Panc1 (cell line): ENCODE measurements at regions not wholly inside any gene's neighbourhood (a gene's known extent, or its start where the extent isn't known, plus 50 kb on each side); places are given as distances from the start of the nearest gene placed in this dataset.

Source experiments
- ATAC-seq: fragments of 200-7000 bp; cut with Tn5 transposase; 2 replicates; pipeline ENCODE4 v1.9.1; 2020; ENCODE audit warnings: mild to moderate bottlenecking, moderate library complexity
- BruUV-seq: library from RNA; stranded (reverse); fragments of 400-500 nt; replicated peaks from 2 replicates; lab custom pipeline; 2021; lab: Mats Ljungman, UMichigan
- CTCF ChIA-PET: fragments of 300-600 bp; sonication (Branson Sonifier 250); formaldehyde crosslinking; loops from one replicate; lab custom pipeline; 2022; ENCODE audit warnings: antibody characterized with exemption; lab: Charles Lee
- POLR2A ChIA-PET: fragments of 300-600 bp; sonication (Branson Sonifier 250); formaldehyde crosslinking; loops from one replicate; lab custom pipeline; 2022; ENCODE audit warnings: antibody characterized with exemption; lab: Charles Lee
- DNase-seq: peaks from one replicate; pipeline ENCODE4 v3.0.0-alpha.2; 2010; ENCODE audit warnings: low read depth, low spot score
- H3K27ac ChIP-seq: 2 replicates; pipeline ENCODE4 v1.5.1; 2011; ENCODE audit warnings: mild to moderate bottlenecking, low read length, inconsistent platforms
- H3K27me3 ChIP-seq: fragments of 200-500 bp; sonication (Bioruptor generic); 2 replicates; pipeline ENCODE4 v1.6.0; 2014; ENCODE audit warnings: low read length, inconsistent platforms; ENCODE audit not compliant: control insufficient read depth, insufficient read depth
- H3K36me3 ChIP-seq: fragments of 200-500 bp; sonication (Bioruptor generic); 2 replicates; pipeline ENCODE4 v1.5.1; 2014; ENCODE audit warnings: inconsistent platforms, mild to moderate bottlenecking, low read length, moderate library complexity; ENCODE audit not compliant: control insufficient read depth, insufficient read depth
- H3K4me1 ChIP-seq: 2 replicates; pipeline ENCODE4 v1.5.1; 2011; ENCODE audit warnings: inconsistent platforms, mild to moderate bottlenecking, low read length, moderate library complexity; ENCODE audit not compliant: control insufficient read depth, insufficient read depth
- H3K4me3 ChIP-seq, 2 experiments: 2 replicates each; pipeline ENCODE4 v1.5.1; 2011 to 2012; ENCODE audit warnings: low read depth in 2 of 2, low read length in 2 of 2, mild to moderate bottlenecking in 2 of 2, inconsistent platforms in 1 of 2, moderate library complexity in 1 of 2
- H3K9me3 ChIP-seq: fragments of 200-500 bp; sonication (Bioruptor generic); 2 replicates; pipeline ENCODE4 v1.5.1; 2014; ENCODE audit warnings: low read depth, mild to moderate bottlenecking, inconsistent platforms, low read length, moderate library complexity; ENCODE audit not compliant: control insufficient read depth, insufficient read depth
- CTCF ChIP-seq: fragments of 450-650 bp; IDR thresholded peaks from 2 replicates; pipeline ENCODE4 v1.5.1; 2017; ENCODE audit warnings: mild to moderate bottlenecking
- POLR2AphosphoS5 ChIP-seq: IDR thresholded peaks from 2 replicates; pipeline ENCODE4 v1.6.1; 2012; ENCODE audit warnings: mild to moderate bottlenecking, low read depth, low read length, moderate library complexity
- REST ChIP-seq, 2 experiments: IDR thresholded peaks; 2 replicates each; pipeline ENCODE4 v1.6.1; 2011 to 2012; ENCODE audit warnings: low read depth in 2 of 2, control low read depth in 1 of 2, low read length in 1 of 2, mild to moderate bottlenecking in 1 of 2, moderate library complexity in 1 of 2; ENCODE audit not compliant: insufficient read depth in 1 of 2
- SIN3A ChIP-seq: IDR thresholded peaks from 2 replicates; pipeline ENCODE4 v1.6.1; 2012; ENCODE audit warnings: low read depth, mild to moderate bottlenecking, low read length, moderate library complexity, borderline replicate concordance; ENCODE audit not compliant: insufficient read depth
- TCF7L2 ChIP-seq: IDR thresholded peaks from 2 replicates; pipeline ENCODE4 v1.6.1; 2011; ENCODE audit warnings: mild to moderate bottlenecking, low read depth, low read length, inconsistent platforms
- in situ Hi-C: cut with HindIII; loops from 2 replicates; pipeline ENCODE4 v1.10.0; 2016; ENCODE audit warnings: low sequenced_read_pairs, low pct_unique_long_range_greater_than_20kb
- intact Hi-C: fragments of 100-400 bp; cut with micrococcal nuclease; formaldehyde crosslinking; loops from one replicate; pipeline ENCODE4 v1.10.0; 2022; ENCODE audit not compliant: unreplicated experiment

GRCh38 chr13:82370316-82370715 lies 1512.0 kb downstream of the SLITRK1 start:
- Histone ChIP-seq H3K4me3 (no peak overlapping the region), H3K36me3 (no peaks in the 10 kb centered on the region), H3K27me3 (no peaks in the 10 kb centered on the region), H3K4me1 (no peaks in the 10 kb centered on the region), H3K9me3 (no peaks in the 10 kb centered on the region), H3K27ac (no peak overlapping the region)
- TF ChIP-seq REST (IDR thresholded peaks at IDR 0.05; ENCODE audit: insufficient read depth in 1 of 2, low read depth in 2 of 2, low read length in 1 of 2) (no peak), SIN3A (no peak), TCF7L2 (no peak), CTCF (no peak)
- ChIA-PET CTCF (no interaction called here), POLR2A (no interaction called here)
- DNase-seq (no peak), ATAC-seq (no peak)
- intact Hi-C loops = no loop called here
- no TSS peak for BruUV-seq
- in situ Hi-C loops = no loop called here

GRCh38 chr13:82364525-82364924 lies 1517.7 kb downstream of the SLITRK1 start:
- Histone ChIP-seq H3K36me3 (no peaks in the 10 kb centered on the region), H3K4me1 (no peaks in the 10 kb centered on the region), H3K27me3 (no peaks in the 10 kb centered on the region), H3K4me3 (no peak overlapping the region), H3K27ac (no peak overlapping the region), H3K9me3 (no peaks in the 10 kb centered on the region)
- intact Hi-C loops = no loop called here
- TF ChIP-seq SIN3A = no peak
- no peak for TF ChIP-seq POLR2AphosphoS5
- TF ChIP-seq TCF7L2 = no peak
- no peak for TF ChIP-seq REST (IDR thresholded peaks at IDR 0.05; ENCODE audit: insufficient read depth in 1 of 2, low read depth in 2 of 2, low read length in 1 of 2)
- TF ChIP-seq CTCF = no peak
- DNase-seq (no peak), ATAC-seq (no peak)
- ChIA-PET POLR2A (no interaction called here), CTCF (no interaction called here)
- in situ Hi-C loops = no loop called here
- no TSS peak for BruUV-seq
